T47D (cell line): ENCODE measurements at regions not wholly inside any gene's neighbourhood (a gene's known extent, or its start where the extent isn't known, plus 50 kb on each side); places are given as distances from the start of the nearest gene placed in this dataset.

Experiments
- DNase-seq, 2 experiments: peaks; one replicate each; pipeline versions ENCODE4 v3.0.0 to v3.0.0-alpha.2; 2011 to 2012; ENCODE audit warnings: low read depth in 1 of 2, low spot score in 1 of 2
- JUND ChIP-seq: IDR thresholded peaks from 2 replicates; pipeline ENCODE4 v1.6.1; 2012; ENCODE audit warnings: low read depth
- in situ Hi-C: cut with HindIII; loops from 2 replicates; pipeline ENCODE4 v1.10.0; 2016; ENCODE audit warnings: low sequenced_read_pairs, low pct_unique_long_range_greater_than_20kb

DNA sequence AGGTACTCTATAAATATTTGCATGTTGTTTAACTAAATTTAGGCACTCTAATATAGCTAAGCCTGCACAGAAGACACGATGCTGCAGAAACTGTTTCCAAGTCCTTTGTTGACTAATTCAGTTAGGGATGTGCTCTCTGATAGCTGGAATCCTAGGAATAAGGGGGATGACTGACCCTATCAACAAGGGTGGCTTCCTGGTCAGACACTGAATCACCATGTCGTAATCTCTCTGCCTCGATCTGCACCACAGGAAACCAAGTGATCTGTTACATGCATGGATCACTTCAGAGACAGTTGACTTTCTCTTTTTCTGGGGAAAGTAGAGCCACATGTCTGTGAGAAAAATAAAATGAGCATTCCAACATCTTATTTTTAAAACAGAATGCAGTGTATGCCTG lies 169.1 kb downstream of the GUCY2F start:
- in situ Hi-C loops: no loop called here
- no peak for TF ChIP-seq JUND
- no peak for DNase-seq

DNA sequence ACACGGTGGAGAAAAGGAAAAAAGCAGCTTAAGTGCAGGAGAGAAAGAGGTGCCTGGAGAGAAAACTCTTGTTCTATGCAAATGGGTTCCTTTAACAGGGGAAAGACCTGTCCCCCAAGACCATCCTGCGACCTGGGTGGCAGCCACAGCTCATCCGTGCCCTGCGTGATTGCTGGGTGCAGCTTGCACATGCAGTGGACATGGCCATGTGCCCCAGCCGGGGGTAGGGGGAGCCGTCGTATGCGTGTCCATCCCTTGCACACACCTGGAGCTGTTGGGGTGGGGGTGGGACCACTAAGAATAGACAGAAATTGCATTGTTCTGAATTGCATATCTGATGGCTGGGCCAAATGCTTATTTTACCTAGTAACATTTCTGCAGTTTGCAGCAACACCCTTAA lies 171.9 kb downstream of the GUCY2F start:
- no peak for TF ChIP-seq JUND
- in situ Hi-C loops: no loop called here
- DNase-seq: no peak

- no peak for TF ChIP-seq JUND
- in situ Hi-C loops: no loop called here
- no peak for DNase-seq
Measured at GRCh38 chrX:109301177-109301576, 180.7 kb downstream of the GUCY2F start.

GRCh38 chrX:109300415-109300814 lies 181.5 kb downstream of the GUCY2F start:
- in situ Hi-C loops: no loop called here
- no peak for DNase-seq
- no peak for TF ChIP-seq JUND

DNA sequence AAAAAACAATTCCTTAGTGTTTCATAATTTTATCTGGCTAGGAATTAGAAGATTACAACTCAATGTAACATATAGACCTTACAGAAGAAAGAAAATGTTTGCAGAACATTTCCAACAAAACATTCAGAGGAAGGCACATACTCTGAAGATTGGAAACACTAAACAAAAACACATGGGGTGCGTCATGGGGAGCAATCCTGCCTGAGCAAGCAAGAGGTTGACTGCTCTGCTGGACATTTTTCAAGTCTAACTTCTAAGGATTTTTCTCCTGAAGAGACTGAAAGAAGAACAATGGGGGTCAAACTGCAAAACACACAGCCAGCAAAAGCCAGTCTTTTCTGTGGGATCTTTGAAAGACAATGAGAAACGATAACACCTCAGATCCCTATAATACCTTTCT lies 182.8 kb downstream of the GUCY2F start:
- no peak for TF ChIP-seq JUND
- no peak for DNase-seq
- in situ Hi-C loops: no loop called here

DNA sequence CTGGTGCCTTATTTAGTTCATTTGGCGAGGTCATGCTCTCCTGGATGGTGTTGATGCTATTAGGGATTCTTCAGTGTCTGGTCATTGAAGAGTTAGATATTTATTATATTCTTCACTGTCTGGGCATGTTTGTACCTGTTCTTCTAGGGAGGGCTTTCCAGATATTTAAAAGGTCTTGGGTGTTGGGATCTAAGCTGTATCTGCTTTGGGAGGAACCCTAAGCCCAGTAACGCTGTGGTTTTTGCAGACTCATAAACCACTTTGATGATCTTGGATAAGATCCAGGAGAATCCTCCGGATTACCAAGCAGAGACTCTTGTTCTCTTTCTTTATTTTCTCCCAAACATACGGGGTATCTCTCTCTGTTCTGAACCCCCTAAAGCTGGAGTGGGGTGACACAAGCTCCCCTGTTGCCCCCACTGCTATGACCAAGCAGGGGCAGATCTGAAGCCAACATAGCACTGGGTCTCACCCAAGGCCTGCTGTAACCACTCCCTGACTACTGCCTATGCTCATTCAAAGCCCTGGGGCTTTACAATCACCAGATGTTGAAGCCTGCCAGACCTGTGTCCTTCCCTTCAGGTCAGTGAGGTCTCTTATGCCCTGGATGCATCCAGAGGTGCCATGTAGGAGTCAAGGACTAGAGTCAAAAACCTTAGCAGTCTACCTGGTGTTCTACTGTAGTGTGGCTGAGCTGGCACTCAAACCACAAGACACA lies 187.6 kb downstream of the GUCY2F start:
- no peak for DNase-seq
- in situ Hi-C loops: no loop called here
- no peak for TF ChIP-seq JUND

DNA sequence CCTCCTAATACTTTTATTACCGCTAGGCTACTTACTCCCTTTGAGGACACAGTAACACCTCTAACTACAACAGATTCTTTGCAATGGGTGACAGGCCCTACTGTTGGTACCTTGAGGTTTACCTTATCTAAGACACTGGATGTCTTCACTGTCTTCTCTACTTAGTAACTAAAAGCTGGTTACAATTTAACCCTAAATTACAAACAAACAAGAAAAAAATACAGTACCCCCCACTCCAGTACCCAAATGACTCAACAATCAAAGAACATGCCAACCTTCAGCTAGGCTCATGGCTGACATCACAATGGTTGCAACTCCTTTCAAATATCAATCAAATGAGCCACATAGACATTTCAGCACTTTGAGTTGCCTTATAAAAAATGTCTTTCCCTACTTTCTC lies 198.0 kb downstream of the GUCY2F start:
- in situ Hi-C loops: no loop called here
- TF ChIP-seq JUND: no peak
- DNase-seq: no peak

DNA sequence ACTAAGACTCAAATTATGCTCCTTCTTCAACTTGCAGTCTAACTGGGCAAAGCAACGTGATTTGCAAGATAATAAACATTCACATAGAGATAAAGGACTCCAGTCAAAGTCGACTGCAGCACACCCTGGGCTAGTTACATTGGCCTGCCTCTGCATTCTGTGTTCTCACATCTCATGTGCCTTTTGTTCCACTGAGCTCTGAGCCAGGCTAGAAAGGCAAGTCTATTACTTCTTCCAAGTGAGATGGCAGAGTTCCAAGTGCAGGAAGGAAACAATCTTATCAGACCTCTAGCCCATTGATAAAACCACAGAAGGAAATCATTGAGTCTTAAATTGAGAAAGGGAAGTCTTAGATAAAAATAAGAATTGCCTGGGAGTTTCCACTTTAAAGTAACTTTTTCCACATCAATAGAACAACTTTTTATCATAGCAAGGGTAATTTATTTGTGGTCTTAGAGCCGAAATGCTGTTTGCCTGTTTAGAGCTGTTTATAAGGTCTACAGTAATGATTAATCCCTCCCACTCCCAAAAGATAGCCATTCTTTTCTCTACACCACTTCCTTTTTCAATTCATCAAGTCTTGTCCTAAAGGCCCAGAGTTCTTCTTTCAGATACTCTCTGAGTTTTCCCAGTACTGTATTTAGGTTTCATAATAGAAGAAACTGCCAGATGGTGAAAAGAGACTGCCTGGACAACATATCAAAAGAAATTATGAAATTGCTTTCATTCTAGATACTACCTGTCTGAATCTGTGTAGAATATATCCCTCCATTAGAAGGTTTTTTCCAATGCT lies 200.2 kb downstream of the GUCY2F start:
- in situ Hi-C loops: no loop called here
- TF ChIP-seq JUND: no peak
- no peak for DNase-seq

GRCh38 chrX:109274806-109275205 lies 207.1 kb downstream of the GUCY2F start:
- in situ Hi-C loops: no loop called here
- no peak for TF ChIP-seq JUND
- DNase-seq: no peak

DNA sequence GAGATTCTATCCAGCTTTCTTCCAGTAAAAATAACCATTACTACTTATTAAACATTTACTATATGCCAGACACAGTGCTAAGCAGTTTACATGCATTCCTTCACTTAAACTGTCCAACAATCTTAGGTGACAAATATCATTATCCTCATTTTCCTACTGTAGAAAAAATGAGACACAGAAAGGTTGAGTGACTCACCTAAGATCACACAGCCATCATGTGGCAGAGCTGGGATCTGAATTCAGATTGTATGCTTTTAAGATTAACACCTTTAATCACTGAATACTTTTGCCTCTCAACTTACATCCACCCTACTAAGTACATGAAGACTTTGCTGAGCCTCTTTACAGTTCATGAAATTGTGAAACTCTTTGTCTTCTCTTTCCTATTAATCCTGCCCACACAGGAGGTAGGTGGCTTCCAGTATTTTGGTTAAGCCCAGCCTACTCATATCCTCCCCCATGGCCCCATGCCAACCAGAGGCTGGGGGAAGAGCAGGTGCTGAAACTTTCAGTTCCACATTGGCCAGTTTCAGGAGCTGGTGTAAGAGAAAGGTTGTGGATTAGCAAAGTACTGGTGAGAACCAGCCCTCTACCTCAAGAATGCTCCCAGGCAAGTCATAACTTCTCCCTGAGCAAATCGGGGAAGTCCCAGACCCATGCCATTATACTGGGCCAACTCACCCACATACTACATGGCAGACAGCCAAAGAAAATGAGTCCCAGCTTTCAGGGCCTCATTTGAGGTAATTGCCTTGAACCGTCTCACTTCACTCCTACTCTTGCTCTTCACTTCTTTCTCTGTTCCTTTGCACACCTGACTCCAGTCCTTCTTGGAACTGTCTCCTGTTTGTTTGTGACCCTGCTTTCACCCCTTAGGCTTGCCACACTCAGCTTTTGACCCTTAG lies 211.1 kb downstream of the GUCY2F start:
- DNase-seq: peak in 1 of 2 experiments; percentile 2
- no peak for TF ChIP-seq JUND
- in situ Hi-C loops: no loop called here

- in situ Hi-C loops: no loop called here
- TF ChIP-seq JUND: no peak
- no peak for DNase-seq
Measured at GRCh38 chrX:109268340-109268739, 213.5 kb downstream of the GUCY2F start.

GRCh38 chrX:109266034-109266433 lies 215.9 kb downstream of the GUCY2F start:
- no peak for TF ChIP-seq JUND
- no peak for DNase-seq
- in situ Hi-C loops: no loop called here

DNA sequence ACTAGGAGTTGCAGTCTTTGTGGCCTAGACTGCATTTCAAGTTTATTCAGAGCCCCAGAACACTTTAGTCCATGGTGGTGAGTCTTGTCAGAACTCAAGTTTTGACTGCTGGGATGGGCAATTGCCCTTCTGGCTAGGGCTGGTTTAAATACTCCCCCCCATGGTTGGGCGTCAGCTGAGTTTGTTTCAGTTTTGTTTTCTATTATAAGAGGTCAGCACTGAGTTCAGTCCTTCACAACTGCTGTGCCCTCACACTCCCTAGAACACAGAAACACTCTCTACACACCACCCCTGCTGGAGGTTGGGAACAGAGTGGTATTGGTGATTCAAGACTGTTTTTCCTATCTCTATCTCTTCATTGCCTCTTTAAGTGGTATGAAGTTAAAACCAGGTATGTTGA lies 217.0 kb downstream of the GUCY2F start:
- DNase-seq: no peak
- TF ChIP-seq JUND: no peak
- in situ Hi-C loops: no loop called here
